DMS114 treated with DMSO at 0.1 percent for 48 hours (cell line): ENCODE measurements at regions not wholly inside any gene's neighbourhood (a gene's known extent, or its start where the extent isn't known, plus 50 kb on each side); places are given as distances from the start of the nearest gene placed in this dataset.

ENCODE experiments used
- DNase-seq: peaks from one replicate; lab custom pipeline; 2025; ENCODE audit not compliant: unreplicated experiment; lab: John Stamatoyannopoulos, UW

DNA sequence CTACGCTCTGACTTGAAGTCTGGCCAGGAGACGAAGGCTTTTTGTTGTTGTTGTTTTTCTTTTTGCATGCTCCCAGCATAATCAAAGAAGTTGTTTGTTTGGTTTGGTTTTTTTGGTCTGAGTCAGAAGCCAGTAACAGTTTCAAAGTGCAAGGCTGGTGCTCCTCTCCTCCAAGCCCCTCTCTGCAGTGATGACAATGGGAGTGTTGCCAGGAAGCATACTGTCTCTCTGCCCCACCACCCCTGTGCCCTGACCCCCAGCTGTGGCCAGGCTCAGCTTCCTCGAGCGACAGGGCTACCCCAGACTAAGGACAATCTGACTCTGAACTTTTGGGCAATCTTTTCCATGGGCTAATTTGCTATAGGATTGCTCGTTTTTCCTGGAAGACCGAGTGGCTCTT lies 173.8 kb upstream of the PITX1 start:
- no peak for DNase-seq

DNA sequence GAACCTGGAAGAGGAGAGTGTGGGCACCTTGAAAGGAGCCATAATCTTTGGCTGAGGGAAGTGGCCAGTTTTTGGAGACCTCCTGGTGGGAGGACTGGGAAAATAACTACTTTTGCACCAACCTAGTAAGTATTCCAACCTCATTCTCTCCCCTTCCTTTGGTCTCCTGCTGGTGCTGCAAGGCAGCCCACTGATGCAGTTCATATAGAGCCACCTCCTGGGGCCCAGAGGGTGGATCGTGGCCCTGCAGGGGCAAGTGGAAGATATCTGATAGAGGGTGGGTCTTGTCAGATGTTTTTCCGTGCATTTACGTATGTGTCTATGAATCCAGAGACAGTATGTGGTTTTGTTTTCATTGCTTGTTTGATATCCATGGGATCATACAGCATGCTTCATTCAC lies 172.8 kb upstream of the PITX1 start:
- DNase-seq, result no peak

- DNase-seq, result no peak
Measured at GRCh38 chr5:135205632-135206349, 171.8 kb upstream of the PITX1 start.

- peak; percentile 24 for DNase-seq
Measured at GRCh38 chr5:135204151-135204600, 170.1 kb upstream of the PITX1 start.

GRCh38 chr5:135203593-135204036 lies 169.6 kb upstream of the PITX1 start:
- DNase-seq, result peak; percentile 55

DNA sequence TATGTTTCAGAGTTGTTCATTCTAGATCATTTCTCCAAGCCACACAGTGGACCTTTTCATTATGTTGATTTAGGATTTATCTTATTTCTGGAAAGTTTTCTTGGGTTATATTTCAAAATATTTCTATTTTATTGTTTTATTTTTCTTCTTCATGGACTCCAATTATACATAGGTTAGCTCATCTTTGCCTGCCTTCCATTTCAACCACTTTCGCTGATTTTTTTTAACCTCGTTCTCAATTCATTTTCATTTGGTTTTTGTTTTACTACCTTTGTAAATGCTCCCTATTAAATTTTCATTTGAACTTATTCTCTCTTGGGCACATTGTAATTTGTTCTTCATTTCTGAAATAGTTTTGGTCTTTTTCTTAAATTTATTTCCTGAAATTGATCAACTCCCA lies 169.0 kb upstream of the PITX1 start:
- DNase-seq, result no peak

DNA sequence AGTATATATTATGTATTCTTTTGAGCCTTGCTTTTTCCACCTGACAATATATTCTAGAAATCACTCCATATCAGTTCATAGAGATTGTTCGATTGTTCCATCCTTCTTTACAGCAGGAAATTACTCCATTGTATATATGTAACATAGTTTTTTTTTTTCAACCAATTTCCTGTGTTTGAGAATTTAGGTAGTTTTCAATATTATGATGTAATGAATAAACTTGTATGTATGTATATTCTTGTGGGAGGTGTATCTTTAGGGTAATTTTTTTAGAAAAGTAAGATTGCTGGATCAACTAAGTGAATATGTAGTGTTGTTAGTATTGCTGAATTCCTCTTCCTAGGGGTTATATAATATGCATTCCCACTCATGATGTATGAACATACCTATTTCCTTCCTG lies 165.9 kb upstream of the PITX1 start:
- no peak for DNase-seq

- DNase-seq, result no peak
Measured at GRCh38 chr5:135196483-135196882, 162.5 kb upstream of the PITX1 start.

- no peak for DNase-seq
Measured at GRCh38 chr5:135195270-135195608, 161.2 kb upstream of the PITX1 start.

DNA sequence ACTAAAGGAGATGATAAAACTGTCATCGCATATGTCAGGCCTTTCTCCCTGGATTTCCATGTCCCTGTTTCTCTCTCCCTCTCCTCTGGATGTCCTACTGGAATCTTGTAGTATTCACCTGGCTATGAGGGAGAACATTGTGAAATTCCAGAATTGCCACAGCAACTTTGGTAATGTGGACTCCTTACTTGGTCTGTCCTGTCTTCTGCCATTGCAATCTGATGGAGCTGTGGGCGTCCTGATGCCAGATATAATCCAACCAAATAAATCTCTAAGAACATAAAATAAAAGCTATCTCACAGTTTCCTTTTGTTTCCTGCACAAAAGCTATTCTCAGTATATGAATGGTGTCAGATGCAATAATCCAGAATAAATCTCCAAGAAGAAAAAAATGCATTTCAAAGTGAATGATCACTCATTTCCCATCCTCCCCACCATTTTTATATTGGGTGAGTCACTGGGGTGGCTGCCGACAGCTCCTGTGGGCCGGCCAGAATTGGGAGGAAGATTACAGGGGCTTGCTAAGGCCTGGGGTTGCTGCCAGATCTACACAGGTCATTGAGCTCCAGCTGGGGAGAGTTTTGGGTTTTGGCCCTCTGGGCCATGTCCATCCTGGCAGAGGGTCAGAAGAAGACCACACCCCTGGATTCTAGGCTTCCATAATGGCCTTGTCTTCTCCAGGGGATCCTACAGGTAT lies 160.7 kb upstream of the PITX1 start:
- no peak for DNase-seq

GRCh38 chr5:135194126-135194488 lies 160.1 kb upstream of the PITX1 start:
- DNase-seq, result no peak

- DNase-seq, result no peak
Measured at GRCh38 chr5:135193213-135194125, 159.4 kb upstream of the PITX1 start.

GRCh38 chr5:135192351-135192750 lies 158.3 kb upstream of the PITX1 start:
- DNase-seq, result no peak

- DNase-seq, result peak; percentile 64
Measured at GRCh38 chr5:135191084-135191826, 157.2 kb upstream of the PITX1 start.

DNA sequence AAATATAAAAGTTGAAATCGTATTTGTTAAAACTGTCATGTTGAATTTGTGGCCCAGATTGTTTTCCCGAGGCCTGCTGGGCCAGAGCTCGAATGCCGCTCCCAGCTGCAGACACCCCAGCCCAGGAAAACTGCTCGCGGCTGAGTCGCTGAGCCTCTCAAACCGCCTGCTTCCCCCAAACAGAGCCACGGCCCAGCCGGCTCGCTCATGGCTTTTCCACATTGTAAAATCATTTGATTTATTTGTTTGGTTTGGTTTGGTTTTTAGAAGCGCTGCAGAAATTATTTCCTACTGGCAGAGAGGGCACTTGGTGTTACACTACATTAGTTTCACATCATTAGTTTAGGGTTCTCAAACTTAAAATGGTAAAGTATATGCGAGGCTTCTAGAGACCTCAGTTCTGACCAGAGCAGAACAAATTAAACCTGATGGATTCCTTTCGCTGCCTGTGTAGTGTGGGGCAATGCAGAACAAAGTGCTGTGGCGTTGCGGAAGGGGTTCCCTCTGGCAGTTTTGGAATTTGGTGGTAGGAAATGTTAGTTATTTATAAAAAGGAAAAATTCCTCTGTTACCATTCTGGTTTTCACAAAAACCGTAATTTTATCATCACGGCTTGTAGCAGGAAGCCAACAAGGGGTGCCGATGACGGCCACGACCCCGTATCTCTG lies 156.5 kb upstream of the PITX1 start:
- no peak for DNase-seq

GRCh38 chr5:135189024-135189423 lies 155.0 kb upstream of the PITX1 start:
- no peak for DNase-seq

DNA sequence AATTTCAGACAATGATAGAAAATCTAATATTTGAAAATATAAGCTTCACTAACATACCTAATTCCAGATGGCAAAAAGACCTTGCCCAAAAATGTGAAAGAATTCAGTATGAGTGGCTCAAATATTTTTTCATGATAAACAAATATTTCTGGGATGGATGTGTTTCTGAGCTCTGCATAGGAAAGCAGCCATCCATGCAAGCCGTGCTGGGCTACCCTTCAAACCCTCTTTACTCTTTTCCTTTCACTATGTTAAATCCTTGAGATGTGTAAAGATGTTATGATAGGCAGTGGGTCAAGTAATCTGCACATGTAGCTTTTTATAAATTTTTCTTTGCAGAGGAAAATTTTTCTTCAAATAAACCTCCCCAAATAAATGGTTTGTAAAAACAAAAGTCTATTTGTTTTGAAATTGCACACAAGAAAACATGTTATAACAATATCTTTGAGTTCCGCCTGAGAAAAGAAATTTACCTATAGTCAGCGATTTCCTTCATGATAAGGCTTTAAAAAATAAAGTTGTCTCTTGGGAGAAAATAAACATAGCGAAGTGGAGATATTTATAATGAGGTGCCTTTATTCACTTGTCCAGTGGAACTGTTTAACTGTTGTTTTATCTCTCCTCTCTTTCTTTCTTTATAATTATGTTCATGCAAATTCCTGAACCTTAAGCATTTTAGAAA lies 154.3 kb upstream of the PITX1 start:
- DNase-seq, result no peak

DNA sequence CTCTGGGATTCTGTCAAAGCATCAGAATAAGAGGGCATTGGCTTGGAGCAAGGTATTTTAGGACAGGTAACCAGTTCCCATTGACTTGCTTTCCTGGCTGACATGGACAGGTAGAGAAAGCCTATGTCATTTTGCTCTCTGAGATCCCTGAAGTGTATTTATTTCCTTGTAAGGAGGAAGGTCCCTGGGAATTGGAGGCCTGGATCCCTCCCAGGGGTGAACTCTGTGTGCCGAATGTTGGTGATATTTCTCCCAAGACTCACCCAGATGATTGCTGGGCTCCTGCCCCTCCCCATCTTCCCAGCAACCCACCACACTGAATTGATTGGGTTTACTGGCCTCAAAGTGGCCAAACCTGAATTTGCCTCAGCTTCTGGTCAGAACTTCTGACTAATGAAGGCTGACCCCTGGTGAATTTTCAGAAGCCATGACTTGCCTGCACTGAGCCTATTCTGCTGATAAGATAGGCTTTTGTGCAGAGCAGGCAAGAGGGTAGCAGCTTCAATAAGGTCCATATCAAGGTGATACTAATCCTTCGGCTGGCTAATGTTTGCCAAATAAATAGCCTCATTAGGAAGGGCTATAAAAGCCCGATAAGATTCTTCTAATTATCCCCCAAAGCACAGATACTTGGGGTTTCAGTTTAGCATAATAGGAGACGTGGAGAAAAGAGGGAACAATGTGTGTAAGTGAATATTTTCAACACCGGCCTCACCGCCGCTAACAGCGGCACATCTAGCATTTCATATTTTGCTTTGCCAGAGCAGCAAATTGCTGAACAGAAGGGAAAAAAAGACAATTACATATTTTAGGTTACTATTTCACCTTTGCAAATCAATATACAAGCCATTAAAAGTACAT lies 152.9 kb upstream of the PITX1 start:
- no peak for DNase-seq

- no peak for DNase-seq
Measured at GRCh38 chr5:135185481-135186065, 151.5 kb upstream of the PITX1 start.
